HG03095 (cell line): ENCODE measurements at regions not wholly inside any gene's neighbourhood (a gene's known extent, or its start where the extent isn't known, plus 50 kb on each side); places are given as distances from the start of the nearest gene placed in this dataset.
"Not testable (repeated sequence)": the region's sequence is repeated elsewhere in the genome, so short reads cannot be mapped to it uniquely, and the experiment has no call there.

Experiments used
- ATAC-seq: cut with Tn5 transposase; IDR thresholded peaks from one replicate; pipeline ENCODE4 v1.9.1; 2021; ENCODE audit warnings: moderate library complexity; ENCODE audit not compliant: unreplicated experiment

- ATAC-seq: no peak
These were observed 926.4 kb upstream of the SLC35B3 start for GRCh38 chr6:9361749-9362148.

GRCh38 chr6:9360881-9361280, 925.5 kb upstream of the SLC35B3 start:
- no peak for ATAC-seq

- ATAC-seq: no peak
These were observed 912.3 kb upstream of the SLC35B3 start for GRCh38 chr6:9347608-9348007.

- ATAC-seq: no peak
These were observed 911.6 kb upstream of the SLC35B3 start for GRCh38 chr6:9346923-9347322.

- no peak for ATAC-seq
These were observed 900.1 kb upstream of the SLC35B3 start for GRCh38 chr6:9335431-9335830.

GRCh38 chr6:9334979-9335378, 899.6 kb upstream of the SLC35B3 start:
- no peak for ATAC-seq

- ATAC-seq: no peak
These were observed 897.0 kb upstream of the SLC35B3 start for GRCh38 chr6:9332241-9332780.

GRCh38 chr6:9316831-9317230, 881.5 kb upstream of the SLC35B3 start:
- ATAC-seq: no peak

GRCh38 chr6:9315966-9316650, 880.8 kb upstream of the SLC35B3 start:
- ATAC-seq: no peak

- no peak for ATAC-seq
These were observed 872.9 kb upstream of the SLC35B3 start for GRCh38 chr6:9308284-9308683.

- ATAC-seq: no peak
These were observed 872.4 kb upstream of the SLC35B3 start for GRCh38 chr6:9307786-9308185.

- no peak for ATAC-seq
These were observed 871.8 kb upstream of the SLC35B3 start for GRCh38 chr6:9307187-9307586.

- ATAC-seq: no peak
These were observed 860.3 kb upstream of the SLC35B3 start for GRCh38 chr6:9295644-9296043.

GRCh38 chr6:9292975-9293374, 857.6 kb upstream of the SLC35B3 start:
- no peak for ATAC-seq

GRCh38 chr6:9290342-9290741, 855.0 kb upstream of the SLC35B3 start:
- ATAC-seq: not testable (repeated sequence)

- ATAC-seq: no peak
These were observed 837.3 kb upstream of the SLC35B3 start for GRCh38 chr6:9272671-9273070.

GRCh38 chr6:9266741-9267140, 831.4 kb upstream of the SLC35B3 start:
- no peak for ATAC-seq

GRCh38 chr6:9257215-9257614, 821.9 kb upstream of the SLC35B3 start:
- ATAC-seq: no peak

GRCh38 chr6:9254251-9254650, 818.9 kb upstream of the SLC35B3 start:
- no peak for ATAC-seq

GRCh38 chr6:9252799-9253198, 817.5 kb upstream of the SLC35B3 start:
- ATAC-seq: no peak

GRCh38 chr6:9250852-9251251, 815.5 kb upstream of the SLC35B3 start:
- no peak for ATAC-seq

- no peak for ATAC-seq
These were observed 812.8 kb upstream of the SLC35B3 start for GRCh38 chr6:9248133-9248532.

GRCh38 chr6:9240861-9241260, 805.5 kb upstream of the SLC35B3 start:
- ATAC-seq: no peak
